Type B pancreatic cell (in vitro differentiated cells): ENCODE measurements at regions not wholly inside any gene's neighbourhood (a gene's known extent, or its start where the extent isn't known, plus 50 kb on each side); places are given as distances from the start of the nearest gene placed in this dataset.
"Not testable (repeated sequence)": the region's sequence is repeated elsewhere in the genome, so short reads cannot be mapped to it uniquely, and the experiment has no call there.

Source experiments
- DNase-seq: peaks from one replicate; pipeline ENCODE4 v3.0.0; 2021; ENCODE audit warnings: mixed read lengths; ENCODE audit not compliant: unreplicated experiment; ENCODE audit errors: extremely low spot score
- H3K27ac Mint-ChIP-seq: 2 replicates; pipeline ENCODE4 v1.8.0; 2021; ENCODE audit warnings: mild to moderate bottlenecking, mixed read lengths
- H3K27me3 Mint-ChIP-seq: 2 replicates; pipeline ENCODE4 v1.8.0; 2021; ENCODE audit warnings: mixed read lengths
- H3K36me3 Mint-ChIP-seq: 2 replicates; pipeline ENCODE4 v1.8.0; 2021; ENCODE audit warnings: mixed read lengths
- H3K4me1 Mint-ChIP-seq: one replicate; pipeline ENCODE4 v1.8.0; 2021; ENCODE audit warnings: mixed read lengths; ENCODE audit not compliant: unreplicated experiment
- H3K4me3 Mint-ChIP-seq: 2 replicates; pipeline ENCODE4 v1.8.0; 2021; ENCODE audit warnings: mild to moderate bottlenecking, mixed read lengths
- H3K9me3 Mint-ChIP-seq: 2 replicates; pipeline ENCODE4 v1.8.0; 2021; ENCODE audit warnings: mixed read lengths
- TF ChIP-seq, protein P1 (sequence below): fragments of 200-600 bp; sonication (generic); conservative IDR thresholded peaks from 2 replicates; pipeline ENCODE4 v1.5.0; 2021; ENCODE audit warnings: antibody characterized with exemption, mild to moderate bottlenecking

DNA sequence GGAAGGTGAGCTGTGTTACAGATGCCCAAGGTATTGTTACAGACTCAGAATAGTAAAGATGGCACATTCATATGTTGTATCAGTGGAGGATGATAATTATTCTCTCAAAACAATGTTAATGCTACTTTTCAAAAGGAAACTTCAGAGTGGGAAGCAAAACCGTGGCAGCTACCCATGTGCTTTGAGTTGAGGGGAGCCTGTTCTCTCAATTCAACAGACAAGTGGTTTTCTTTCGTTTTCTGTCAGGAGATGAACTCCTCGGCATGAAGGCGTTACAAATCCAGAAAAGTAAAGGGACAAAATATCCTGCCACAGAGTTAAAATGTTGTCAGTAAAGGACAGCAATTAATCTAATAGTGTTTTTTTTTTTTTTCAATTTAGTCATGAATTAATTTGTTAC, 629.4 kb upstream of the GBE1 start:
- Mint-ChIP-seq H3K4me1 (no peaks in the 10 kb centered on the region), H3K4me3 (no peak overlapping the region), H3K36me3 (no peaks in the 10 kb centered on the region), H3K9me3 (no peaks in the 10 kb centered on the region), H3K27me3 (no peaks in the 10 kb centered on the region), H3K27ac (no peak overlapping the region)
- DNase-seq = no peak
- TF ChIP-seq, protein P1, sequence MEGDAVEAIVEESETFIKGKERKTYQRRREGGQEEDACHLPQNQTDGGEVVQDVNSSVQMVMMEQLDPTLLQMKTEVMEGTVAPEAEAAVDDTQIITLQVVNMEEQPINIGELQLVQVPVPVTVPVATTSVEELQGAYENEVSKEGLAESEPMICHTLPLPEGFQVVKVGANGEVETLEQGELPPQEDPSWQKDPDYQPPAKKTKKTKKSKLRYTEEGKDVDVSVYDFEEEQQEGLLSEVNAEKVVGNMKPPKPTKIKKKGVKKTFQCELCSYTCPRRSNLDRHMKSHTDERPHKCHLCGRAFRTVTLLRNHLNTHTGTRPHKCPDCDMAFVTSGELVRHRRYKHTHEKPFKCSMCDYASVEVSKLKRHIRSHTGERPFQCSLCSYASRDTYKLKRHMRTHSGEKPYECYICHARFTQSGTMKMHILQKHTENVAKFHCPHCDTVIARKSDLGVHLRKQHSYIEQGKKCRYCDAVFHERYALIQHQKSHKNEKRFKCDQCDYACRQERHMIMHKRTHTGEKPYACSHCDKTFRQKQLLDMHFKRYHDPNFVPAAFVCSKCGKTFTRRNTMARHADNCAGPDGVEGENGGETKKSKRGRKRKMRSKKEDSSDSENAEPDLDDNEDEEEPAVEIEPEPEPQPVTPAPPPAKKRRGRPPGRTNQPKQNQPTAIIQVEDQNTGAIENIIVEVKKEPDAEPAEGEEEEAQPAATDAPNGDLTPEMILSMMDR = no peak

DNA sequence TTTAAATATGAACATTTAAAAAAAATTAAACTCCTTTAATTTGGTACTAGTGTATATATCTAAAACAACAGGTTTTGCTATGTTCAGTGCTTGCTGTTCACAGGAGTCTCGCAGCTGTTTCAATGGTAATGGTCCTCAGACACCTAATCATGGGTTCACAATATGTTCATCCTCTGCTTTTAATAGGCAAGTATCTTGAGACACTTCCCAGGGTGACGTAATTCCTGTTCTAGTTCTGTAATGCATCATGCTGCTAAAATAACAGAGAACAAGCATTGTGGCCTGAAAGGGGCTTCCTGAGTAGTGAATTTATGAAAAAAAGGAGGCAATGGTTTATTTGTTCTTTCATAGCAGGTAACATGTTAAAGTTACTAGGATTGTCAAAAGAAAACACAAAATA, 625.2 kb upstream of the GBE1 start:
- H3K4me1 Mint-ChIP-seq = no peaks in the 10 kb centered on the region
- no peaks in the 10 kb centered on the region for H3K27me3 Mint-ChIP-seq
- TF ChIP-seq, protein P1 = no peak
- H3K36me3 Mint-ChIP-seq = no peaks in the 10 kb centered on the region
- no peaks in the 10 kb centered on the region for H3K9me3 Mint-ChIP-seq
- H3K27ac Mint-ChIP-seq = no peak overlapping the region
- DNase-seq = no peak
- H3K4me3 Mint-ChIP-seq = no peak overlapping the region

DNA sequence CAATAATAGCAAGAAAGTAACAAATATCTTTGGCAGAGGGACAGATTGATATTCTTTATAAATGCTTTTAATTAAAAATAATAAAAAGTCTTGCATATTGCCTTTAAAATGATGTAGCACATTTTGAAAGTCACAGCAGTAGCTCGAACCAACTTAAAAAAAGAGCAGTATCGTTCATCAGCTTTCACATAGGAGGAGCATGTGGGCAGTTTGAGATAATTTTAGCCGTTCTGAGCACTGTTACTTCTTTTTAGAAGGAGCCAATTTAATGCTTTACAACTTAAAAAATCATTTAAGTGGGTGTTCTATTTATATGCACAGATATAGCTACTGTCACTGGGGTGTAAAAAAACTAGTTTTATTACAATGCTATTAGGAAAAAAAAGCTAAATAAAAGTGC, 622.7 kb upstream of the GBE1 start:
- H3K27ac Mint-ChIP-seq = no peak overlapping the region
- H3K9me3 Mint-ChIP-seq = no peaks in the 10 kb centered on the region
- no peaks in the 10 kb centered on the region for H3K27me3 Mint-ChIP-seq
- no peak for DNase-seq
- TF ChIP-seq, protein P1 = no peak
- no peaks in the 10 kb centered on the region for H3K4me1 Mint-ChIP-seq
- H3K4me3 Mint-ChIP-seq = no peak overlapping the region
- no peaks in the 10 kb centered on the region for H3K36me3 Mint-ChIP-seq

DNA sequence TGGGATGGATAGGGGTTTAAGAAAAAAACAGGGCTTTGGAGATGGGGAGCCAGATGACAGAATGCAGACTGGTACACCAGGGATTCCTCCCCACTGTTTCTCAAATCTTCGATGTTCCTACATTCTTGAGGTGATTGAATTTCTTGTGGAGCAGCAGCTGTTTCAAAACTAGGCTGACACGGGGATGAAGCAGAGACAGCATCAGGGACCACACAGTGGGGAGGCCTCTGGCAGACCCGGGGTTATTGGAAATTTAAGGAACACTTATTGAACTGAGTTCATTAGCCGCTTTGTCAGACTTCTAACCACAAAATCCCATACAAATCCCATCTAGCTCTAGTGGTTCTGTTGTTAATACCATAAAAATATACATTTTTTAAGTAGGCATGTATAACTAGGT, 621.4 kb upstream of the GBE1 start:
- TF ChIP-seq, protein P1 = no peak
- Mint-ChIP-seq H3K9me3 (peaks cover 10% of the 10 kb centered on the region), H3K4me3 (no peak overlapping the region), H3K36me3 (no peaks in the 10 kb centered on the region), H3K4me1 (no peaks in the 10 kb centered on the region), H3K27ac (no peak overlapping the region), H3K27me3 (no peaks in the 10 kb centered on the region)
- no peak for DNase-seq

DNA sequence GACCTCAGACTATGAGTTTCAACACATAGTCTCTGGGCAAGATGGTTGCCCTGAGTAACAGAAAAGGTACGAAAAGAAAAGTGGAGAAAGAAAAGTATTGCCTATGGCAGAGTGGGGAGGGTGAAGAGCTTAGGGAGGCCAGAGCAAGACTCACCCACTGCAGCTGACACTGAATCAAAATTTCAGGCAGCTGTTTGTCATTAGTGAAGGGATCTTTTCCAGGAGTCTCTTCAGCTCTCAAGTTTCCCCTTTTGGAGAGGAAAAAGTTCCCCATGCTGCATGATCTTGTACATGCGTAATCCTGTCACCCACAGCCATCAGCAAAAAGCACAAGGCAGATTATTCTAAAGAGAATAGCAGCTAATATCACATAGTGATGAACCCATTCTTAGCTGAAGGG, 616.9 kb upstream of the GBE1 start:
- no peaks in the 10 kb centered on the region for H3K4me1 Mint-ChIP-seq
- H3K36me3 Mint-ChIP-seq = peaks cover 4% of the 10 kb centered on the region
- peaks cover 17% of the 10 kb centered on the region for H3K9me3 Mint-ChIP-seq
- TF ChIP-seq, protein P1 = no peak
- H3K27ac Mint-ChIP-seq = no peak overlapping the region
- no peak for DNase-seq
- H3K4me3 Mint-ChIP-seq = no peak overlapping the region
- no peaks in the 10 kb centered on the region for H3K27me3 Mint-ChIP-seq

DNA sequence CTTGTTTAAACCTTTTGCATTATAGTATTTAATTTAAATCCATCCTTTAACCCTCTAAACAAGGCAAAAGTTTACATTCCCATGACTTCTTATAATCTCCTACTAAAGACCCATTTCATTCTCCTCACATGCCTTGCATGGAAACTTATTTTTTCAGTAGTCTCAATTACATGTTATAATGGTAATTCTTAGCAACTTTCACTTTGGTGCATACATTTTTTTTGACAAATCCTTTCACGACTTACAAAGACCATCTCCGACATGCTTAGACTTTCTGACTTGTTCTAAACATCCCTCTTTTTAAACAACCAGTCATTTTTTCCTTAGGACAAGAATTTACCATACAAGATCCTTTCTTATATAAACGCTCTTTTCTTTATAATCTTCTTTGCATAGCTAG, 615.4 kb upstream of the GBE1 start:
- TF ChIP-seq, protein P1 = no peak
- Mint-ChIP-seq H3K4me1 (no peaks in the 10 kb centered on the region), H3K4me3 (no peak overlapping the region), H3K27me3 (no peaks in the 10 kb centered on the region), H3K9me3 (peaks cover 17% of the 10 kb centered on the region), H3K27ac (no peak overlapping the region), H3K36me3 (peaks cover 4% of the 10 kb centered on the region)
- no peak for DNase-seq

DNA sequence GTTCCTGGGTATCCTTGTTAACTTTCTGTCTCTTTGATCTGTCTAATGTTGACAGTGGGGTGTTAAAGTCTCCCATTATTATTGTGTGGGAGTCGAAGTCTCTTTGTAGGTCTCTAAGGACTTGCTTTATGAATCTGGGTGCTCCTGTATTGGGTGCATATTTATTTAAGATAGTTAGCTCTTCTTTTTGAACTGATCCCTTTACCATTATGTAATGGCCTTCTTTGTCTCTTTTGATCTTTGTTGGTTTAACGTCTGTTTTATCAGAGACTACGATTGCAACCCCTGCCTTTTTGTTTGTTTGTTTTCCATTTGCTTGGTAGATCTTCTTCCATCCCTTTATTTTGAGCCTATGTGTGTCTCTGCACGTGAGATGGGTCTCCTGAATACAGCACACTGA, 612.4 kb upstream of the GBE1 start:
- H3K36me3 Mint-ChIP-seq, H3K27ac Mint-ChIP-seq: not testable (repeated sequence)
- peaks cover 13% of the 10 kb centered on the region for H3K9me3 Mint-ChIP-seq

More for the DNA sequence above, 612.4 kb upstream of the GBE1 start:
- DNase-seq, H3K27me3 Mint-ChIP-seq, H3K4me1 Mint-ChIP-seq, H3K4me3 Mint-ChIP-seq: not testable (repeated sequence)
